ENCODE measurements at regions not wholly inside any gene's neighbourhood (a gene's known extent, or its start where the extent isn't known, plus 50 kb on each side); places are given as distances from the start of the nearest gene placed in this dataset.

GRCh38 chr4:108361886-108362285, 193.2 kb upstream of the LEF1 start:
- TF ChIP-seq CTCF (IDR thresholded peaks at IDR 0.05) (no peak), POLR2A (IDR thresholded peaks at IDR 0.05) (no peak)
